NT2/D1 (cell line): ENCODE measurements at regions not wholly inside any gene's neighbourhood (a gene's known extent, or its start where the extent isn't known, plus 50 kb on each side); places are given as distances from the start of the nearest gene placed in this dataset.
"Not testable (repeated sequence)": the region's sequence is repeated elsewhere in the genome, so short reads cannot be mapped to it uniquely, and the experiment has no call there.

ENCODE experiments used
- DNase-seq: peaks from one replicate; pipeline ENCODE4 v3.0.0-alpha.2; 2011; ENCODE audit warnings: low read depth, low spot score
- H3K27me3 ChIP-seq: 2 replicates; pipeline ENCODE4 v1.6.0; 2011; ENCODE audit warnings: mild to moderate bottlenecking; ENCODE audit not compliant: insufficient read length, insufficient read depth
- H3K36me3 ChIP-seq: 2 replicates; pipeline ENCODE4 v1.6.1; 2011; ENCODE audit warnings: mild to moderate bottlenecking, low read length, mixed read lengths; ENCODE audit not compliant: insufficient read depth, insufficient read length
- H3K4me1 ChIP-seq: 2 replicates; pipeline ENCODE4 v1.5.1; 2011; ENCODE audit not compliant: insufficient read depth, insufficient read length
- H3K4me3 ChIP-seq: 2 replicates; pipeline ENCODE4 v1.5.1; 2011; ENCODE audit warnings: low read depth; ENCODE audit not compliant: insufficient read length
- H3K9ac ChIP-seq: 2 replicates; pipeline ENCODE4 v1.6.0; 2011; ENCODE audit warnings: low read depth; ENCODE audit not compliant: insufficient read length
- H3K9me3 ChIP-seq: 2 replicates; pipeline ENCODE4 v1.5.1; 2011; ENCODE audit warnings: mild to moderate bottlenecking, low read length; ENCODE audit not compliant: insufficient read depth
- SUZ12 ChIP-seq: IDR thresholded peaks from 2 replicates; pipeline ENCODE4 v1.6.1; 2011; ENCODE audit not compliant: insufficient read length, insufficient read depth; ENCODE audit errors: extremely low read depth
- YY1 ChIP-seq: IDR thresholded peaks from 2 replicates; pipeline ENCODE4 v1.6.1; 2011; ENCODE audit not compliant: insufficient read length, insufficient read depth
- ZNF274 ChIP-seq: IDR thresholded peaks from 2 replicates; pipeline ENCODE4 v1.6.1; 2011; ENCODE audit warnings: mild to moderate bottlenecking, low read depth, low read length

DNA sequence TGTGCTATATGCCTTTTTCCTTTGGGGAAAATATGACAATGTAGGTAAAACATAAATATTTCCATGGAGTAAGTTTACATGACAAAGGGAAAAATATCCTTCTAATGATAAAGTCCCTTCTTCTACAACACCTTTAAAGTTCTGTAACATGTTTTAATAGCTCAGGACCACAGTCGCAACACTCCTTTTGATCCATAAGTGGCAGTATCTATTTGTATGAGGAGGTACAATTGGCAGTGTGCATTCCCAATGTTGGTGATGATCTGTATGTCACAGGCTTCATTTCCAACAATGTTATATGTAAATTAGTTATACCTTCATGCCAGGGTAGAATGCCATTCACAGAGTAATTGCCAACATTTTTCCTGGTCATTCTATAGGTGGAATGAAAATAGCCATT lies 127.1 kb upstream of the CCNH start:
- H3K36me3 ChIP-seq = no peaks in the 10 kb centered on the region
- H3K27me3 ChIP-seq = no peaks in the 10 kb centered on the region
- H3K9ac ChIP-seq = no peak overlapping the region
- no peaks in the 10 kb centered on the region for H3K9me3 ChIP-seq
- TF ChIP-seq YY1 (no peak), ZNF274 (no peak), SUZ12 (no peak)
- H3K4me3 ChIP-seq = no peak overlapping the region
- no peaks in the 10 kb centered on the region for H3K4me1 ChIP-seq
- DNase-seq = no peak

DNA sequence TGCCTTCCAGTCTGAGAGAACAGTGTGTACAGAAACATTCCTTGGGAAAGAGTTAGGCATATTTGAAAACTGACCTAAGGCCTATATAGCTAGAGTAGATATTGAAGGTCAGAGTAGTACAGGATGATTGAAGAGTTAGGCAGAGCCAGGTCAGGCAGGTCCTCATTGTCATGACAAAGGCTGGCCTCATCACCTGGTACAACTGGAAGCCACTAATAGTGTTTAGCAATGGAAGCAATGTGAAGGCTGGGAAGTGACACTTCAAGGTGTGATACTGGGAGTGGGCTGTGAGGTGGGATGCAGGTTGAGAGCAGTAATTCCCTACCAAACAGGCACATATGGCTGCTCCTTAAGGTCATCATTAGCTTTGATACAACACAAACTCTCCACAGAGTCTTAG lies 123.6 kb upstream of the CCNH start:
- TF ChIP-seq SUZ12 = no peak
- no peak for TF ChIP-seq YY1
- no peak for TF ChIP-seq ZNF274
- Histone ChIP-seq H3K4me1 (no peaks in the 10 kb centered on the region), H3K9ac (no peak overlapping the region), H3K36me3 (no peaks in the 10 kb centered on the region), H3K27me3 (no peaks in the 10 kb centered on the region), H3K4me3 (no peak overlapping the region), H3K9me3 (no peaks in the 10 kb centered on the region)
- DNase-seq = no peak

DNA sequence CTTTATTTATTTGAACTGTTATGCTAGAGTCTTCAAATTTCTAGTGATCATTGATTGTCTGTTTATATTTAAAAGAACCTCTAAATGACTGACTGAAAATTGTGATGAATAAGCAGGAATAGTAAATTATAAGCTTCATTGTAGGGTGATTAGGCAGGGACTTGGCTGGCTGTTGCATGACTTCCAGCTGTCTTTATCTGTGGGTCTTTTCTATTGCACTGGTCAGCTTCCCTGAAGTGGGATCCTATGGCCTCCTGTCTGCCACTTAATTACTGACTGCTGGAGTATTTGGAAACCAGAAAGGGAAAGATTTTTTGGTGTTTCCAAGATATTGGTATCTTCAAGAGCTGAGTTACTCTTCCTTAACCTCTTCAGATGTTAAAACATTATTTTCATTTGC lies 123.0 kb upstream of the CCNH start:
- no peak for TF ChIP-seq SUZ12
- TF ChIP-seq ZNF274 = no peak
- TF ChIP-seq YY1 = no peak
- no peak overlapping the region for H3K4me3 ChIP-seq
- H3K9me3 ChIP-seq = no peaks in the 10 kb centered on the region
- H3K9ac ChIP-seq = no peak overlapping the region
- DNase-seq = no peak
- no peaks in the 10 kb centered on the region for H3K27me3 ChIP-seq
- H3K36me3 ChIP-seq = no peaks in the 10 kb centered on the region
- H3K4me1 ChIP-seq = no peaks in the 10 kb centered on the region

DNA sequence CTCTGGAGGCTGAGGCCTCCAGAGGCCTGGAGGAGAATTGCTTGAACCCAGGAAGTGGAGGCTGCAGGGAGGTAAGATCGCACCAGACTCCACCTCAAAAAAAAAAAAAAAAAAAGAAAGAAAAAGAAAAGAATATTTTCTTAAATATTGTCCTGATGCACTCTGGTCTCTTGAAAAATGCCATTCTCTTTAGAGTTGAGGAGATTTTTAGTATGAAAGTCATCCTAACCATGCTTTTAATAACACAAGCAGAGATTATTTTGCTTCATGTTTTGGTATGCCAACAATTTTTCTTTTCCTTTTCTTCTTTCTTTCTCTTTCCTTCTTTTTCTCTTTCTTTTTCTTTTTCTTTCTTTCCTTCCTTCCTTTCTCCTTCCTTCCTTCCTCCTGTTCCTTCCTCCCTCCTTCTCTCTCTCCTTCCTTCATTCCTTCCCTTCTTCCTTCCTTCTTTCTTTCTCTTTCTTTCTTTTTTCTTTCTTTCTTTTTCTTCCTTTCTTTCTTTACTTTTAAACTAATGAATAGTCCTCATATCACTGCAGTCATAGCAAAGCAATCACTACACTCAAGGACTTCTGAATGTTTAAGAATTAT lies 116.9 kb upstream of the CCNH start:
- Histone ChIP-seq H3K27me3 (no peaks in the 10 kb centered on the region), H3K36me3 (no peaks in the 10 kb centered on the region), H3K9ac (no peak overlapping the region), H3K4me3 (no peak overlapping the region), H3K4me1 (no peaks in the 10 kb centered on the region), H3K9me3 (no peaks in the 10 kb centered on the region)
- TF ChIP-seq YY1 = no peak
- no peak for DNase-seq

DNA sequence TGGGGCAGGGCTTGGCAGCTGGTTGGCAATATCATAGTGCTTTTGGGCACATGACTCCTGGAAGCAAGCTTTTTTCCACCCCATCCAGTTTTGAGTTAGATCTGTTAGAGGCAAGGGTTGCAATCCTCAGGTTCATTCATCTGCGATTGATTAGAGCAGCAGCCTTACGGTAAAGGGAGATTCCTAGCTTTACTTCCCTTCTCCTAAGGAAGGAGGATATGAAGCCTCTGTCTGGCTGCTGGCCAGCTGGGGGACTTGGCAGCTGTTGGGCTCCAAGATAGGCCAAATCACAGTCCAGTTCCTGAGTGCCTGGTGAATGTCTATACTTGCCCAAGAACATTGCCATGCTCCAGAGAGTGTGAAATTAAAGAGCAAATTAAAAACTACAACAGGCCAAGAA lies 113.4 kb upstream of the CCNH start:
- H3K9ac ChIP-seq = no peak overlapping the region
- no peaks in the 10 kb centered on the region for H3K27me3 ChIP-seq
- H3K36me3 ChIP-seq = no peaks in the 10 kb centered on the region
- H3K4me3 ChIP-seq = no peak overlapping the region
- DNase-seq = no peak
- no peaks in the 10 kb centered on the region for H3K9me3 ChIP-seq
- no peaks in the 10 kb centered on the region for H3K4me1 ChIP-seq
- TF ChIP-seq ZNF274 (no peak), YY1 (no peak), SUZ12 (no peak)

DNA sequence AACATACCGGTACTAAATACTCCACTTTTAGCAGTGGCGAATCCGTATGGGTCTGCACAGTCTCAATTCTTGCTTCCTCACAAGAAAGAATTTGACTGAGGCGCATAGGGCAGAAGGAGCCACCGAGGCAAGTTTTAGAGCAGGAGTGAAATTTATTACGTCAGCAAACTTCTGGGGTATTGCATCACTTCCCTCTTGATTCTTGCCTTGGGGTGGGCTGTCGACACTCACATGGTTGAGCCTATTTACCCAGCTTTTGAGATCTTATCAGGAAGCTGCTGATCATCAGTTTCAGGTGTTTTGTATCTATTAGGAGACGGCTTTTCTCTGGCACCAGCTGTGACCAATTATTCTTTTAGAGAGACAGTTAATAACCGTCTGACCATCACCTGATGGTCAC lies 111.5 kb upstream of the CCNH start:
- Histone ChIP-seq H3K36me3 (no peaks in the 10 kb centered on the region), H3K27me3 (no peaks in the 10 kb centered on the region), H3K4me3 (no peak overlapping the region), H3K9ac (no peak overlapping the region), H3K9me3 (no peaks in the 10 kb centered on the region), H3K4me1 (no peaks in the 10 kb centered on the region)
- DNase-seq = no peak
- TF ChIP-seq YY1 (no peak), SUZ12 (no peak), ZNF274 (no peak)

DNA sequence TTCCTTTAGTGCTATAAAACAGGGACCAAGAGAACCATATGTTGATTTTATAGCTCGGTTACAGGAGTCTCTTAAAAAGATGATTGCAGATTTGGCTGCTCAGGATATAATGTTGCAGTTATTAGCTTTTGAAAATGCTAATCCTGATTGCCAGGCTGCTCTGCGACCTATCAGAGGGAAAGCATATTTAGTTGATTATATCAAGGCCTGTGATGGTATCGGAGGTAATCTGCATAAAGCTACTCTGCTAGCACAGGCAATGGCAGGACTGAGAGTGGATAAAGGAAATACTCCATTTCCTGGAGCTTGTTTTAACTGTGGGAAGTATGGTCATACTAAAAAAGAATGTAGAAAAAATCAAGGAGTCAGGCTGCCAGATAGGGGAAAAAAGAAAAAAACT lies 99.0 kb upstream of the CCNH start:
- H3K4me3 ChIP-seq, H3K27me3 ChIP-seq, DNase-seq, H3K4me1 ChIP-seq, H3K36me3 ChIP-seq, H3K9me3 ChIP-seq, H3K9ac ChIP-seq: not testable (repeated sequence)

DNA sequence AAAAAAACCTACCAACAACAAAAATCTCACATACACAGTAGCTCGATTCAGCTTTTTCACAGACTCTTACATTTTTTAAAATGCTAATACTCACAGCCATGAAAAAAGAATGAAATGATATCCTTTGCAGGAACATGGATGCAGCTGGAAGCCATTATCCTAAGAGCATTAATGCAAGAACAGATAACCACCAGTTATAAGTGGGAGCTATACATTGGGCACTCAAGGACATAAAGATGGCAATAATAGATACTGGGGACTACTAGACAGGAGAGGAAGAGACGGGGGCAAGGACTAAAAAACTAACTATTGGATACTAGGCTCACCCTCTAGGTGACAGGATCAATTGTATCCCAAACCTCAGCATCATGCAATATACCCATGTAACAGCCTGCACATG lies 90.3 kb upstream of the CCNH start:
- TF ChIP-seq SUZ12 (no peak), YY1 (no peak), ZNF274 (no peak)
- Histone ChIP-seq H3K27me3 (no peaks in the 10 kb centered on the region), H3K9me3 (no peaks in the 10 kb centered on the region), H3K9ac (no peak overlapping the region), H3K4me1 (no peaks in the 10 kb centered on the region), H3K36me3 (no peaks in the 10 kb centered on the region), H3K4me3 (no peak overlapping the region)
- DNase-seq = no peak
